Astrocyte of the cerebellum (primary cell): ENCODE measurements at regions not wholly inside any gene's neighbourhood (a gene's known extent, or its start where the extent isn't known, plus 50 kb on each side); places are given as distances from the start of the nearest gene placed in this dataset.

ENCODE experiments used
- DNase-seq: peaks from one replicate; pipeline ENCODE4 v3.0.0-alpha.2; 2011; ENCODE audit warnings: low read depth
- H3K4me3 ChIP-seq: 2 replicates; pipeline ENCODE4 v1.5.1; 2011; ENCODE audit warnings: mild to moderate bottlenecking, low read depth, low read length, moderate library complexity
- CTCF ChIP-seq: IDR thresholded peaks from 2 replicates; pipeline ENCODE4 v1.5.1; 2012; ENCODE audit warnings: low read length, low read depth, moderate library complexity, mild to moderate bottlenecking; ENCODE audit errors: missing control alignments
- in situ Hi-C: cut with HindIII; loops from 2 replicates; pipeline ENCODE4 v1.10.0; 2017; ENCODE audit warnings: low sequenced_read_pairs

- H3K4me3 ChIP-seq: no peak overlapping the region
- in situ Hi-C loops: no loop called here
- DNase-seq: no peak
Measured at GRCh38 chr6:3510178-3510577, 53.3 kb upstream of the SLC22A23 start.

GRCh38 chr6:3509336-3509735 lies 52.5 kb upstream of the SLC22A23 start:
- in situ Hi-C loops: no loop called here
- no peak for TF ChIP-seq CTCF
- no peak for DNase-seq

More at GRCh38 chr6:3510178-3510577, 53.3 kb upstream of the SLC22A23 start:
- TF ChIP-seq CTCF: no peak

GRCh38 chr6:3506751-3507383 lies 50.0 kb upstream of the SLC22A23 start:
- TF ChIP-seq CTCF: no peak
- no peak overlapping the region for H3K4me3 ChIP-seq
- no peak for DNase-seq
- in situ Hi-C loops: no loop called here

More at GRCh38 chr6:3509336-3509735, 52.5 kb upstream of the SLC22A23 start:
- no peak overlapping the region for H3K4me3 ChIP-seq
